GM19035 (cell line): ENCODE measurements at regions not wholly inside any gene's neighbourhood (a gene's known extent, or its start where the extent isn't known, plus 50 kb on each side); places are given as distances from the start of the nearest gene placed in this dataset.

Experiments
- ATAC-seq: cut with Tn5 transposase; IDR thresholded peaks from one replicate; pipeline ENCODE4 v1.9.1; 2021; ENCODE audit not compliant: unreplicated experiment

GRCh38 chr2:103103678-103104077 is 341.8 kb downstream of the TMEM182 start:
- ATAC-seq: no peak

- ATAC-seq: no peak
These were observed 357.5 kb downstream of the TMEM182 start for GRCh38 chr2:103119352-103119751.

- ATAC-seq: no peak
These were observed 359.3 kb downstream of the TMEM182 start for GRCh38 chr2:103121106-103121505.

- no peak for ATAC-seq
These were observed 361.7 kb downstream of the TMEM182 start for GRCh38 chr2:103123516-103123915.

- ATAC-seq: no peak
These were observed 369.0 kb downstream of the TMEM182 start for GRCh38 chr2:103130857-103131256.

- ATAC-seq: peak; percentile 96
These were observed 370.8 kb downstream of the TMEM182 start for GRCh38 chr2:103132536-103133217.

- ATAC-seq: no peak
These were observed 373.8 kb downstream of the TMEM182 start for GRCh38 chr2:103135679-103136078.

- ATAC-seq: peak; percentile 58
These were observed 376.5 kb downstream of the TMEM182 start for GRCh38 chr2:103138123-103138901.

GRCh38 chr2:103139628-103140268 is 377.9 kb downstream of the TMEM182 start:
- ATAC-seq: no peak

GRCh38 chr2:103144837-103145236 is 383.0 kb downstream of the TMEM182 start:
- ATAC-seq: no peak

GRCh38 chr2:103145739-103146138 is 383.9 kb downstream of the TMEM182 start:
- no peak for ATAC-seq

GRCh38 chr2:103151046-103151445 is 389.2 kb downstream of the TMEM182 start:
- ATAC-seq: no peak

GRCh38 chr2:103152556-103152955 is 390.7 kb downstream of the TMEM182 start:
- ATAC-seq: no peak

- no peak for ATAC-seq
These were observed 391.9 kb downstream of the TMEM182 start for GRCh38 chr2:103153580-103154284.

- no peak for ATAC-seq
These were observed 393.5 kb downstream of the TMEM182 start for GRCh38 chr2:103155308-103155707.

GRCh38 chr2:103159018-103159417 is 397.2 kb downstream of the TMEM182 start:
- no peak for ATAC-seq

GRCh38 chr2:103161456-103162289 is 399.8 kb downstream of the TMEM182 start:
- peak; percentile 85 for ATAC-seq

GRCh38 chr2:103164748-103165147 is 402.9 kb downstream of the TMEM182 start:
- no peak for ATAC-seq

GRCh38 chr2:103165836-103166235 is 404.0 kb downstream of the TMEM182 start:
- ATAC-seq: no peak
